Panc1 (cell line): ENCODE measurements at regions not wholly inside any gene's neighbourhood (a gene's known extent, or its start where the extent isn't known, plus 50 kb on each side); places are given as distances from the start of the nearest gene placed in this dataset.

Experiments
- ATAC-seq: fragments of 200-7000 bp; cut with Tn5 transposase; 2 replicates; pipeline ENCODE4 v1.9.1; 2020; ENCODE audit warnings: mild to moderate bottlenecking, moderate library complexity
- BruUV-seq: library from RNA; stranded (reverse); fragments of 400-500 nt; replicated peaks from 2 replicates; lab custom pipeline; 2021; lab: Mats Ljungman, UMichigan
- CTCF ChIA-PET: fragments of 300-600 bp; sonication (Branson Sonifier 250); formaldehyde crosslinking; loops from one replicate; lab custom pipeline; 2022; ENCODE audit warnings: antibody characterized with exemption; lab: Charles Lee
- POLR2A ChIA-PET: fragments of 300-600 bp; sonication (Branson Sonifier 250); formaldehyde crosslinking; loops from one replicate; lab custom pipeline; 2022; ENCODE audit warnings: antibody characterized with exemption; lab: Charles Lee
- DNase-seq: peaks from one replicate; pipeline ENCODE4 v3.0.0-alpha.2; 2010; ENCODE audit warnings: low read depth, low spot score
- H3K27ac ChIP-seq: 2 replicates; pipeline ENCODE4 v1.5.1; 2011; ENCODE audit warnings: mild to moderate bottlenecking, low read length, inconsistent platforms
- H3K27me3 ChIP-seq: fragments of 200-500 bp; sonication (Bioruptor generic); 2 replicates; pipeline ENCODE4 v1.6.0; 2014; ENCODE audit warnings: low read length, inconsistent platforms; ENCODE audit not compliant: control insufficient read depth, insufficient read depth
- H3K36me3 ChIP-seq: fragments of 200-500 bp; sonication (Bioruptor generic); 2 replicates; pipeline ENCODE4 v1.5.1; 2014; ENCODE audit warnings: inconsistent platforms, mild to moderate bottlenecking, low read length, moderate library complexity; ENCODE audit not compliant: control insufficient read depth, insufficient read depth
- H3K4me1 ChIP-seq: 2 replicates; pipeline ENCODE4 v1.5.1; 2011; ENCODE audit warnings: inconsistent platforms, mild to moderate bottlenecking, low read length, moderate library complexity; ENCODE audit not compliant: control insufficient read depth, insufficient read depth
- H3K4me3 ChIP-seq, 2 experiments: 2 replicates each; pipeline ENCODE4 v1.5.1; 2011 to 2012; ENCODE audit warnings: low read depth in 2 of 2, low read length in 2 of 2, mild to moderate bottlenecking in 2 of 2, inconsistent platforms in 1 of 2, moderate library complexity in 1 of 2
- H3K9me3 ChIP-seq: fragments of 200-500 bp; sonication (Bioruptor generic); 2 replicates; pipeline ENCODE4 v1.5.1; 2014; ENCODE audit warnings: low read depth, mild to moderate bottlenecking, inconsistent platforms, low read length, moderate library complexity; ENCODE audit not compliant: control insufficient read depth, insufficient read depth
- CTCF ChIP-seq: fragments of 450-650 bp; IDR thresholded peaks from 2 replicates; pipeline ENCODE4 v1.5.1; 2017; ENCODE audit warnings: mild to moderate bottlenecking
- POLR2AphosphoS5 ChIP-seq: IDR thresholded peaks from 2 replicates; pipeline ENCODE4 v1.6.1; 2012; ENCODE audit warnings: mild to moderate bottlenecking, low read depth, low read length, moderate library complexity
- REST ChIP-seq, 2 experiments: IDR thresholded peaks; 2 replicates each; pipeline ENCODE4 v1.6.1; 2011 to 2012; ENCODE audit warnings: low read depth in 2 of 2, control low read depth in 1 of 2, low read length in 1 of 2, mild to moderate bottlenecking in 1 of 2, moderate library complexity in 1 of 2; ENCODE audit not compliant: insufficient read depth in 1 of 2
- SIN3A ChIP-seq: IDR thresholded peaks from 2 replicates; pipeline ENCODE4 v1.6.1; 2012; ENCODE audit warnings: low read depth, mild to moderate bottlenecking, low read length, moderate library complexity, borderline replicate concordance; ENCODE audit not compliant: insufficient read depth
- TCF7L2 ChIP-seq: IDR thresholded peaks from 2 replicates; pipeline ENCODE4 v1.6.1; 2011; ENCODE audit warnings: mild to moderate bottlenecking, low read depth, low read length, inconsistent platforms
- in situ Hi-C: cut with HindIII; loops from 2 replicates; pipeline ENCODE4 v1.10.0; 2016; ENCODE audit warnings: low sequenced_read_pairs, low pct_unique_long_range_greater_than_20kb
- intact Hi-C: fragments of 100-400 bp; cut with micrococcal nuclease; formaldehyde crosslinking; loops from one replicate; pipeline ENCODE4 v1.10.0; 2022; ENCODE audit not compliant: unreplicated experiment

GRCh38 chr7:17212188-17212587 lies 86.3 kb upstream of the AHR start:
- H3K27me3 ChIP-seq = no peaks in the 10 kb centered on the region
- ATAC-seq = no peak
- ChIA-PET POLR2A (interaction anchor here (0.6 kb wide), 1 partner anchor 86 kb away, joined by 11 read pairs; no protein-coding TSS in a partner anchor), CTCF (no interaction called here)
- no peaks in the 10 kb centered on the region for H3K36me3 ChIP-seq
- no peaks in the 10 kb centered on the region for H3K9me3 ChIP-seq
- BruUV-seq = no TSS peak
- H3K4me1 ChIP-seq = no peaks in the 10 kb centered on the region
- H3K4me3 ChIP-seq = no peak overlapping the region
- no peak overlapping the region for H3K27ac ChIP-seq
- DNase-seq = no peak
- intact Hi-C loops = no loop called here
- in situ Hi-C loops = no loop called here
- TF ChIP-seq POLR2AphosphoS5 (no peak), SIN3A (no peak), REST (IDR thresholded peaks at IDR 0.05; ENCODE audit: insufficient read depth in 1 of 2, low read depth in 2 of 2, low read length in 1 of 2) (no peak), TCF7L2 (no peak), CTCF (no peak)

- H3K27ac ChIP-seq = no peak overlapping the region
- H3K27me3 ChIP-seq = no peaks in the 10 kb centered on the region
- no peaks in the 10 kb centered on the region for H3K9me3 ChIP-seq
- POLR2A ChIA-PET = interaction anchor here (0.6 kb wide), 1 partner anchor 547 kb away, joined by 3 read pairs; no protein-coding TSS in a partner anchor
- CTCF ChIA-PET = no interaction called here
- no peaks in the 10 kb centered on the region; the same call in 1 of the 2 replicates for H3K4me1 ChIP-seq
- H3K4me3 ChIP-seq = no peak overlapping the region
- ATAC-seq (no peak), DNase-seq (no peak)
- in situ Hi-C loops = no loop called here
- BruUV-seq = no TSS peak
- no peaks in the 10 kb centered on the region for H3K36me3 ChIP-seq
- intact Hi-C loops = no loop called here
- TF ChIP-seq REST (IDR thresholded peaks at IDR 0.05; ENCODE audit: insufficient read depth in 1 of 2, low read depth in 2 of 2, low read length in 1 of 2) (no peak), SIN3A (no peak), TCF7L2 (no peak), POLR2AphosphoS5 (no peak), CTCF (no peak)
These were observed 70.5 kb upstream of the AHR start for GRCh38 chr7:17227766-17228490.
